Inflammatory macrophage treated with lipopolysaccharide for 4 hours (primary cell): ENCODE measurements at regions not wholly inside any gene's neighbourhood (a gene's known extent, or its start where the extent isn't known, plus 50 kb on each side); places are given as distances from the start of the nearest gene placed in this dataset.
A peak's percentile ranks its signal among the peaks of the same experiment; 100 is the strongest.

Experiments
- DNase-seq: peaks from one replicate; pipeline ENCODE4 v3.0.0-alpha.2; 2020

DNA sequence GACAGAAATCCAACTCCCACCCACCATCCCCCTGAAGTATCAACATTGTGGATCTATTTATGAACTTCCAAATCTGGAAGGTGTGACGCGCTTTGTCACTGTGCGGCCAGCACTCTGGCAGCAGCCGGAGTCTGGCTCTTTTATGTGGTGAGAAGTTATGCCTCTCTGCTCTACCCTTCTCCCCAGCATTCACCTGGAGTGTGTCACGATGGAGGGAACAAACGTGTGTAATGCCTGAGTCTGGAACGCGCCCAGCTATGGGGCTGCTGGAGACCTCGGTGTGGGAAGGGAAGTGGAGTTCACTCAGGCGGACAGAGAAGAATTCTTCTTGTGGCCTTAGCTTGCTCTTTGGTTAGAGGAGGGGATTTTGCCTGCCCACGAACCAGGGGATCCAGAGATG lies 222.1 kb upstream of the RPL34 start:
- DNase-seq, result no peak

DNA sequence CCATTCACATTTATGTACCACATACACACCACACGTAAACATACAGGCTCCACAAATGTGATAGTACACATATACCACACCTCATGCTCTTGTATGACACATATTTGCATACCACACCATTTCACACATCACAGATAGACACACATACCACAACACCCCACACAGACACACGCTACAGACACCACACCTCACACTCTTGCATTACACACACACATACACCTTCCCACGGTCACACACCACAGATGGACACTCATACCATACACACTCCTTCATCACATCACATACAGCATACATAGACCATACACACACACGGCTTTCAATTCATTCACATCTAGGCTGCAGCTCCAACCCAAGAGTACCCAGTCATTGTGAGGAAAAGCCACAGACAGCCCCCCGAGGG lies 222.5 kb upstream of the RPL34 start:
- no peak for DNase-seq

DNA sequence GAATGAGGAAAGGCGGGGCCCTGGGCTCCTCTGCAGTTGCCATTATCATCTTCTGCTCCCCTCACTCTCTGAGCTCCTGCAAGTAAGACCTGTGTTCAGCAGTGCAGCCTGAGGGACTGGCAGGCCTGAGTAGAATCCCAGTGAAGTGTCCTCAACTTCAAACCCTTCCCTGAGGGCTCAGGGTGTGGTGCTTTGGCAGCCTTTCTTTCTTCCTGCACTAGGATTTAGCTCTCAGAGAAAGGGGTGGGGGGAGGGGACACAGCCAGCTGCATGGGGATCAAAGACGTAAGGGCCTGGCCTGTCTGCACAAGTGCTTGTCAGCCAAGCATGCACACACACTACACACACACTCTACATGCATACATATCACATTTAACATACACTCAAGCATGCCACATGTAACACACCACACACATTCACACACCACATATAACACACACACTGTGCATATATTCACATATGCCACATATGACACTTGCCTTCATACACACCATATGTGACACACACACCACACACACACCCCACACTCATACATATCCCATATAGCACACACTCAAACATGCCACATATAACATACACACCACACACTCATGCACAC lies 223.4 kb upstream of the RPL34 start:
- DNase-seq, result no peak

DNA sequence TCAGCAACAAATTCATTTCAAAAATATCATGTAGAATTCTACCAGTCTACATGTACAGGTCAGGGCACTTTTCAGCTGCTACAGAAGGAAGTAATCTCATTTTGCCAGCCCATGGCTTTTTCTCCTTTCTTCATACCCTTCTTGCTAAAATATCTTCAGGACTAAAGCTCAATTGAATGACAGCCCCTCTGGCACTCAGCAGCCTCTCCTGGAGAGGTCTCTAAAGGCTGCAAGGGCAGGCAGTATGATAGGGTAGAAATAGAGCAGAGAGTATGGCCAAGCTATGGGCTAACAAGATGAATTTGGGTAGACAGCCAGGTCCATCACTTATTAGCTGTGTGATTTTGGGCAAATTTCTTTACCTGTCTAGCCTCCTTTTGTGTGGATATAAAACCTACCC lies 224.6 kb upstream of the RPL34 start:
- no peak for DNase-seq

DNA sequence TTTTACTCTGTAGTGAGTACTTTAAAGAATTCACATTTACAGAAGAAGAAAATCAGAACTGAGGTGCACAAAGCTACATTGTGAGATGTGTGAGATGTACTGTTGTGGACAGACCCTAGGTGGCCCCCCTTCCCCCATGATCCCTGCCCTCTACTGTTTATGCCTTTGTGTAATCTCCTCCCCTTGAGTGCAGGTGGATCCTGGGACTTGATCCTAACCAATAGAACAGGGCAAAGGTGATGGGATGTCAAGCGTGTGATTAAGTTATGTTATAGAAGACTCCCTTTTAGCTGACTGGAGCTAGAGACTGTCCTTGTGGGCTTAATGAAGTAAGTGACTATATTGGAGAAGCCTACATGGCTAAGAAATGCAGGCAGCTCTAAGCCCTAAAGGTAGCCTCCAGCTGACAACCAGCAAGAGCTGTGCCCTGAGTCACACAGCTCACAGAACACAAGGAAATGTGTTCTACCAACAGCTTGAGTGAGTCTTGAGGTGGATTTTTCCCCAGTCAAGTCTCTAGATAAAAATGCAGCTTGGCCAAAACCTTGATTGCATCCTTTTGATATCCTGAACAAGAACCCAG lies 225.2 kb upstream of the LEF1 start:
- no peak for DNase-seq

DNA sequence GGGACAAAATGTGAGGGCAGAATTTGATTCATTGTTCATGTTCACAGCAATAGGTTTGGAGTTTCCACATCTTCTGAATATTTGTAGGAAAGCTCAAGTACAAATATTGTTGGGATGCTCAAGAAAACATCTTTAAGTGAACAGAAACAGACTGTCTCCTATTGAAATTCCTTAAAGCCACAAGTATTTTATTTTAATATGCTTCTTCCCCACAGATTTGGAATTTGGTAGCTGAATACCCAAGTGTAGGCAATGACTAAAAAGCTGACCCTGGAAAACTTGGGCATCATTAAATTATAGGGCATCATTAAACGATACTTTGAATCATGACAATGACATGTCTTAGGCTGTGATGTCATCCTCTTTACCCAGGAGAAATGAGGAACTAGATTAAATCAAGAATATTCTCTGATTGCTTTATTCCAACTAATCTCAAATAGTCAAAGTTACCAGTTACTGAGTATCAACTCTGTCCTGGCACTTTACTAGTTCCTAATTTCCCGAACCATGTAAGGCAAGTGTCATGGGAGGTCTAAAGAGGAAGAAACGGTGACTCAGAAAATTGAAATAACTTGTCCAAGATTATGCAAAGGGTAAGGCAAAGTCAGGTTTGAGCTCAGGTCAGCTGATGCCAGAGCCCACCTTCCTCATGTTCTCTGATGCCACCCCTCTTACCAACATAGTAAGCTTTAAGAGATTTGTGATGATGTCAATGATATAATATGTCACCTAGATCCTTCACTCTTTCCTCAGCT lies 223.1 kb upstream of the LEF1 start:
- DNase-seq, result peak; percentile 47

DNA sequence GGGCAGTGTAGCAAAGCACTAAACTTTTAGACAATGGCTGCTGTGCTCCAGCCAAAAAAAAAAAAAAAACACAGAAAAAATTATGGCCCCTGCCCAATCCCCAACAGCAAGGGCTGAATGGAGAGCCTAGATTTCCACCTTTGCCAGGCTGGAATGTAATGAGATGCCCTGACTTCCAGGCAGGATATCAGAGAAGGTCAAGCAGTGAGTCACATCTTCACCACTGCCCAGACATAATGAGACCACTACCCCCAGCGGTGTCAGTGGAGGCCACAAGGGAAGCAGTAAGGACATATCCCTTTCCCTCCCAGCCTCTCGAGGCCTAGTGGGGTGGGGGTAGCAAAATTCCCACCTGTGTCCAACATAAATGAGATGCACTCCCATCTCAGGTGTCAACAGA lies 216.3 kb upstream of the LEF1 start:
- no peak for DNase-seq

DNA sequence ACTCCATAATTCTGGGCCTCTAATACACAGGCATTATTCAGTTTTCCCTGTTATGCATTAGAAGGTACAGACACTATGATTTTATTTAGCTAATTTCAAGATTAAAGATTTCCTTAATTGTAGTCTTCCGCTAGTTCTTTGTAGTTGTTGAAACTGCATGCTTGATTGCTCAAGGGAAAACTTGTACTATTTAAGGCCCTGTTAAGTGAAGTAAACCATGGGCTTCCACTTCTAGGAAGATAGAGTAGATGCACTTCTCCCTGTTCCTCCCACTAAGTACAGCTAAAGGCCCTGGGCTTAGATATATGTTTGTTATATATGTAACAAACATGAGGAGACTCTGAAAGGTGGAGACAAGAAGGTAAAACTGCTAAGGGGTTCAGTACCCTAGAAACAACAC lies 215.8 kb upstream of the LEF1 start:
- DNase-seq, result no peak

DNA sequence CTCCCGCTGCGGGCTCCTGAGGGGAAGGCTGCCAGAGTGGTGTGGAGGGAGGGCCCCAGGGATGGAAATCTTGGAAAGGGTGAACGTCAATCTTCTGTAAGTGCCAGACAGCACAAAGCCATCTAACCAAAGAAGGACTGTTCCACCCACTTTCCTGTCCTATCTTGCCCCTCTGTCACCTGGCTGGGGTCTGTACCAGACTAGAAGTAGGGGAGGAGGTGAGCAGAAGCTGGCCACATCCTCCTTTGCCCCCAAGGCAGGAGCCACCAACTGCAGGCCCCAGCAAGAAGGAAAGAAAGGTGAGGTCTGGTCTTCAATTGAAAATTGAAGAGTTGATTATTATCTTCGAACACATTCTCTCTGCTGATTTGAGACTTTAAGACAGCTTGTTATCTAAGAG lies 214.4 kb upstream of the LEF1 start:
- no peak for DNase-seq

DNA sequence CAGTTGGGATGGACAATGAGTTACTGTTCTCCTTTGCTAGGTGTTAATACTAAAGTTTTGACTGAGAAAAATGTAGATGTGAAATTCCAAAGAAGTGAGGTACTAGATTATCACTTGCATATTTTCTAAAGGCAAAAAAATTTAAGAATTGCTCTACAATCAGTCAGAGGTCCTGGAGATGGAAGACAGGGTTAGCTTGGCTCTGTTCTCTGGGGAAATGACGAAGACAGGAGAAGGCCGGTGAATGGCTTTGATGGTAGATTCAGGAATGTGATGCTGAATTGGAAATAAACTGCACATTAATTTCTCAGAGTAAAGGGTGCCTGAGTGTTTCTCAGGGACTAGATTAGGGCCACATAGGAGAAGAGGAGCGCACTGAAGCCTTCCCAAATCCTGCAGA lies 214.0 kb upstream of the LEF1 start:
- no peak for DNase-seq

DNA sequence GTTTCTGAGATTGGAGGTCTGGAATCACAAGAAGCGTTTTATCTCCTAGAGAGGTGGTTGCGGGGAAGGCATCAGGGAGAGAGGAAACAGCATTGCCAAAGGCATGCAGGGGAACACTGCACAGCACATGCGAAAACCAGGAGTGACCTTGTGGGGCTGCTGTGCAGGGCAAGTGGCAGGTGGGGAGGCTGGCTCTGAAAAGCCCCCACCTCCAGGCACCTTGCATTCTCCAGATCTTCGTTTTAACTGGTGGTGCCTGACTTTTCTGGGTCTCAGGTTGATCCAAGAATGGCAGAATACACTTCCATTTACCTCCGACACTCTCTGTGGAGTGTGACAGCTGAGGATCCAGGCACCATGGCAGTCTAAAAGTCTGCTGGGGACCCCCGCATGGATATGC lies 209.4 kb upstream of the LEF1 start:
- no peak for DNase-seq

DNA sequence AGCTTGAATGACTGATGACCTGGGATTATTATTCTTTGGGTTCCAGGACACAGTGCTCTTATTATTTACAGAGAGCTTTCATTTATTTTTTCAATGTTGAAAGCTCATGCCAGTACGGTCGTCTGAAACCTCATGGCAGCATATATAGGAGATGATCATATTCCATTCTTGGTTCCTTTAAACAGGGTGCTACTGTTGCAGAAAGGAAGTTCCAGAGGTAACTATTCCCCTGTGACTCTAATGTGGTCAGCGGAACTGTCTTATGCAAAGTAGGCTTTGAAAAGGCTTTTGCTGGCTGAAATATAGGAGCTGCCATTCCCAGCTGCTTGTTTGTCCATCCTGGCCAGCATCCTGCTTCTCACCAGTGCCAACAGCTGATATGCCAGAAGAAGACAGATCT lies 208.3 kb upstream of the LEF1 start:
- no peak for DNase-seq

DNA sequence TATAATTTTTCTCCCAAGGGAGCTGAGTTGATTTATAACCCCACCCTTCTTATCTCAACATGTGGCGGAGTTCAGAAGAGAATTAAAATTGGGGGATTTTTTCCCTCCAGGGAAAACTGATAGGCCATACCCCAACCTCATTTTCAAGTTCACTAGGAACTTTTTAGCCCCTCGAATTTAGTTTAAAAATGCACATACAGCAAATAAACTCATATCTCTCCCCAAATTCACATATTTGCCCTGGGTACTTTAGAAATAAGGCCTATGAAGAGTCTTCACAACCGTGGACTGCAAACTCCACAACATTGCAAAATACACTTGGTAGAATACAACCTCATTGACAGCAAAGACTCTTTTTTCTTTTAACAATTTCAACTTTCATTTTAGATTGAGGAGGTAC lies 206.7 kb upstream of the LEF1 start:
- no peak for DNase-seq

DNA sequence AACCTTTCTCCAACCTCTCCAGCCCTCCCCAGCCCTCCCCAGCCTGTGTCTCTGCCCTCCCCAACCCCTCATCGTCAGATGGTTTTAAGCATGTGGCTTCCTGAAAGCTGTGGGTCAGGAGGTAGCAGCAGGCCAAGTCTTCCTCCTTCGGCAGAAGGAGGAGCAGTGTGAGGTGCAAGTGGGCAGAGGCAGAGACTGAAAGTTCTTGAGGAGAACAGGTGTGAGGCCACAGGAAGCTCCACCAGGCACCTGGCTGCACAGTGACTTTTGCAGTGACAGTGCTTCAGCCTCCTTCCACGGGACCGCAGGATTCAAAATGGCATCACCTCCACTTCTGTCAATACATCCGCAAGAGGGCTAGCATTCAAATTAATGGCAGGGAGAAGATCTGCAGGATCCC lies 203.9 kb upstream of the LEF1 start:
- DNase-seq, result no peak

DNA sequence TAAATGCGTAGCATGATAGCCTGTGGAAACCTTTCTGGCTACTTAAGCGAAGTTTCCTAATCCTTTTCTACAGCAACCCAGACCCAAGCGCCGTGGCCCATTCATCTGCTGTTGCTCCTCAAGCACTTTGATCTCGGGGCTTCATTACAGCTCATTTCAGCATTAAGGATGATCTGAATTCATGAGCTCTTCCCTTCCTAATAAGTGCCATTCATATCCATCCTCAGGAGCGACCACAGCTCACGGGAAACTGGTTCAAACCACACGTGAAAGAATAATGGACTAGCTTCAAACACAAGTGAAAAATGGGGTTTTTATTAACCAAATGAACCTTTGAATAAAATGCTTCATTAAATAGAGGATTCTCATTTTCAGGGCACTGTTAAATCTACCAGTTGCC lies 202.6 kb upstream of the LEF1 start:
- DNase-seq, result no peak

DNA sequence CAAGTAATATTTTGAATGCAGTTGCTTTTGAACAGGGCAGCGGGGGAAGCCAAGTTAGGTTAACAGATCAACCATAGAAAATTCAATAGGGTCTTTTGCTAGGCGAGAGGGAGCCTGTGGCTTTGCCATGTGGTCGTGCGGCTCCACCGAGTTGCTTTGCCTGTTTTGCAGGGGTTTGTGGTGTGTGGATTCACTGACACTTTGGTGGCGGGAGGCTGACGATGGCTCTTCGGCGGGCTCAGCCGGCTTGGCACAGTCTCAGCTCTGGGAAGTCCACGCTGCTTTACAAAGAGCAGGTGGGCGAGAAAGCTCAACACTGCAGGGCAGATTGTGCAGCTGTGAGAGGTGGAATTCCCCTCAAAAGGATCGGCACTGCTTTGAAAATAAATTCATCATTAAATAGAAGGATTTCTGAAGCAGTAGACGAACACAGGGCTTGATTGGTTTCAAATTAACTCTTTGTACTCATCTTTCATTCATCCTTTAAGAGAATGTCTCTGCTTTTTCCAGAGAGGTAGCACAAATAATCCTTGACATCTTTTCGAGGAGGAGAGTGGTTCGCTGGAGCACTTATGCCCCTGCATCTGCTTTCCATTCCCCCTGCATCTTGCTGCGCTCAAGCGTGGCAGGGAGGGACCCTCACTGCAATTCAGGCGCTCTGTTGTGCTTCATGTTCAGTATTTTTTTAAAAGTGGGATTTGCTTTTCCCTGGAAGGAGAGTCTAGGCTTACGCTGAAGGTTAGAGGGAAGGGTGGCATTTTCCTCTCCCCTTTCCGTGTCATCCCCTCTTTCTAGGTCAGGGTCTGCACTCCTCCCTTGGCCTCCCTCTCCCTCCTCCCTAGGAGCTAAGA lies 201.8 kb upstream of the LEF1 start:
- DNase-seq, result no peak

DNA sequence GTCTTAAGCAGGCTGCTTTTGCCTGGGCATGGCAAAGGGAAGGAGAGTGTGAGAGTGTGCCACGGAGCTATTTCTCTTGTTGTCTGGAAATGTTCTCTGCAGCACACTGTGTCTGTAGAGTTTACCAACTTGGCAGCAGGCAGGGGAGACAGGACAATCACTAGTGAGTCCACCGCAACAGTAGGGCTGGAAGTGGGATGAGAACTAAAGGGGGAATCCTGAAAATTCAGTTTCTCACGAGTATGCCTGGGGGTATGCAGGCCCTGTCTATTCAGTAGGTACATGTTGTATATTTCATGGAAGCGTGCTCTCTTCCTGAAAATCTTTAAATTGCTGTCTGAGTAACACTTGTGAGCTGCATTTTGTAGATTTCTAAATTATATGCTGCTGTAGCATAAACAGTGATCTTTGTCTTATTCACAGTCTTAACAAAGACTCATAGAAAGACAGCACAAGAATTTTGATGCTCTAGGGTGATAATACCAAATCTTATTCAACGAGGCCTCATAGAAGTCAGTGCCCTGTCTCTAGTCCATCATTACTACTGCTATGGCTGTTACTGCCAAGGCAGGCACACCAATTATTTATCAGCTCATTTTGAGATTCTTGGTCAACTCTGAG lies 200.4 kb upstream of the LEF1 start:
- DNase-seq, result no peak

DNA sequence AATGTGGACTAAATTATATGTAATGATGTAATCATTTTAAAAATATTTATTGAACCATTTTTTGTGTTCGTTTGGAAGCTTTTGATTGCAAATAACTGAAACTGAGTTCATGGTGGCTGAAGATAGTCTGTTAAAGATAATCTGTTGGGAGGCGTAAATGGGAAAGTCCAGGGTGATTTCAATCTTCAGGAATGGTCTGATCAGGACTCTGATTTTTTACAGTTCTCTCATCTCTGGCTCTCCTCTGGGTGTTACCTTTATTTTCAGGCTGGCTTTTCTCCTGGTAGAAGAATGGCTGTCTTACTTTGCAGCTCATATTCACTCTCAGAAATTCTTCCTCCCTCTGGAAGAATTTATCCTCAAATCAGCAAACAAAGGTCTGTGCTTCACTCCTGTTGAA lies 199.0 kb upstream of the LEF1 start:
- DNase-seq, result no peak

DNA sequence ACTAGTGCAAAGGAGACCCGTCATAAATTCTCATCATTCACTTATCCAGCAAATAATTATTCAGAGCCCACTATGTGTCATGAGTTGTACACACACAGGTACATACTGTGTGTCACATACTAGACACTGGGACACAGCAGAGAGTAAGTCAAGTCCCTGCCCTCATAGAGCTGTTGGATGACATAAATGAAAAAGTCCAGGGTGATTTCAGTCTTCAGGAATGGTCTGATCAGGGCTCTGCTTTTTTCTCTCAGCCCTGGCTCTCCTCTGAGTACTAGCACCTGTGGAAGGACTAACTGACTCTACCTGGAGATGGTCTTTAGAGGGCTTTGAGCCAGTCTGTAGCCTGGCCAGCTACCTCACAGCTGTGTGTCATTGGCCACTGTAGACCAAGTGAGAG lies 198.0 kb upstream of the LEF1 start:
- no peak for DNase-seq

DNA sequence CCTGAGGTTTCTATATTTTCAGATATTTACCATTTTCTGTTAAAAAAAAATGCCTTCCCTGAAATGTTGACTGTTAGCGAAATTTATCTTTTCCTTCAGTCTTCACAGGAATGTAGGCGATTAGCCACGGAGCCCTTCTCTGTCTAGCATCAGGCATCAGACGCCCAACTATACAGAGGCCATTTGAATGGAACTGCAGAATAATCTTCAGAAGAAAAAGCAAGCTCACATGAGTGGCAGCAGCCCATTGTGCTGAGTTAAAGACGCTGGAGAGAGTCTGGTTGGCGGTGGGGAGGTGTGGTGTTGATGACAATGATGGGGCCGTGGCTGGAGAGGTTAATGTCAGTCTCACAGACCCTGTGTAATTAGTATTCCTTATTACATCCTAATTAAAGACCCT lies 196.8 kb upstream of the LEF1 start:
- DNase-seq, result no peak

DNA sequence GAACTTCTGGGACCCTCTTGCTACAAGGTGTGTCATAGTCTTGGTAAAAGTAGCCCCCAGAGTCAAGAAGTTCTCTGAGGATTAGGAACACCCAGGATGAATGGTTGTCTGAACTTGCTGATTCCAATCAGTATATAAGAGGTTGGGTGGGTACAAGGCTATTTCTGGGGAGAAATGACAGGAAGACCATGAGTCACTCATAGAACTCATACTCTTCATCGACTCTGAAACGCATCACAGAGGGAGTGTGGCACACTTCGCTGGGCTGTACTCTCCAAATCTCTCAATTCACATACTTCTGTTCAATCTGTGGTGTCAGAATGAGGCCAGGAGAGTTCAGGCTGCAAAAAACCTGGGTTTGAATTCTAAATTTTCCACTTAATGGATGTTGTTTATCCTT lies 193.2 kb upstream of the LEF1 start:
- no peak for DNase-seq

DNA sequence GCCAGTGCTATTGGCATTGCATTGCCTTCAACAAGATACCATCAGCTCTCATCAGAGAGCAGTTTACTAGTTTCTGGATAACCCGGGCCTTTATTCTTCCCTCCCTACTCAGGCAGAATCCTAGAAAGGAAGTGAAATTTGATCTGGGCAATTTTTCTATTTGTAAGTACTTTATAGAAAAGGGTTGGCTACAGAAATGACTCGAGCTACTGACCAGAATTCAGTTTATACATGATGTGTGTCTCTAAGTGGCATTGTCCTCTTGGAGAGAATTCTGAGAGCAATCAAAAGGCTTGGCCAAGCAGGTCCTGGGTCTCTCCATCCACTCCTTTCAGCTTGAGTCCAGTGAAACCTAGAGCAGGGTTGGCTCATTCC lies 192.7 kb upstream of the LEF1 start:
- DNase-seq, result no peak

DNA sequence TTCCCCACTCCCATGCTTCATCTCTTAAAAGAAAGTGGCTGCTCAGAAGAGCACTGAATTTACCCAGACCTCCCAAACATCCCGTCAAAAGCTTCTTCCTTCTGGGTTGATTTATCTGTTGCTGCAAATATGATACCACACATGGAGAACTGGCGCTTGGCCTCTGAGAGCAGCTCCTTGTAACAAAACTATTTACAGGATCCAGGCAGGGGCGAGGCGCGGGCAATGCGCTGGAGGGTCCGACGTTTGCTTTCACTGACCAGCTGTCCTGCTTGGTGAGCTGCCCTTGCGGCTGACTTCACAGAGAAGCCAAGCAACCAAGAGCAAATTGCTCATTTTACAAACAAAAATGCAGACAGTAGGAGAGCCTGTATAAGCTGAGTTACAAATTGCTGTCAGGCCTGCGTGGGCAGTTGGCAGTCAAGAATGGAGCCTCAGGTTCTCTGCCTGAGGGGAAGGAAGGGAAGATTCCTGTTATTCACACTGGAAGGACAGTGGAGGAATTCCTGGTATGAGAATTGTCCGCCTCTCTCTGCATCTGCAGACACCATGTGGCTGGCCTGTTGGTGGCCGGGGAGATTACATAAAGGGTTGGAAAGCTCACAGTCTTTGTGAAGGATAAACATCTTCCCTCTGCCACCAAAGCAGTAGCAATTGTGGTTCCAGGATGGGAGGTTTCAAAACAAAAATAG lies 192.2 kb upstream of the LEF1 start:
- DNase-seq, result no peak
